ENCODE measurements at regions not wholly inside any gene's neighbourhood (a gene's known extent, or its start where the extent isn't known, plus 50 kb on each side); places are given as distances from the start of the nearest gene placed in this dataset.

DNA sequence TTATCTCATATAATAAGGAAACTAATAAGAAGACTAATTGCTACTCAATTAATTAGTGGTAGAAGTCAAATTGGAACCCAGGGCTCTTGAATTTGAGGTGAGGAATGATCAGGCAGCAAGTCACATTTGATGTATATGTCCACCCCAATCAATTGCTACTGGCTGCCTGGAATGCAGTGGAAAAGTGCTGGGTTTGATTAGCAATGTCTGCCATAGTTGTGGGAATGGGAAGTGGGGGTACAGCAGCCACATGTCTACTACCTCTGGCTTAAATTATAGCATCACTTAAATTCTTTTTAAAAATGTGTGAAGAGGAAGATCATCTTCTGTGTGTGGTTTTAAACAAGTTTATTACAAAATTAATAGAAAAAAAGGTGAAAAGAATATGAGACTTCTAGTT lies 50.8 kb upstream of the NAV2 start:
- DNase-seq: no peak

DNA sequence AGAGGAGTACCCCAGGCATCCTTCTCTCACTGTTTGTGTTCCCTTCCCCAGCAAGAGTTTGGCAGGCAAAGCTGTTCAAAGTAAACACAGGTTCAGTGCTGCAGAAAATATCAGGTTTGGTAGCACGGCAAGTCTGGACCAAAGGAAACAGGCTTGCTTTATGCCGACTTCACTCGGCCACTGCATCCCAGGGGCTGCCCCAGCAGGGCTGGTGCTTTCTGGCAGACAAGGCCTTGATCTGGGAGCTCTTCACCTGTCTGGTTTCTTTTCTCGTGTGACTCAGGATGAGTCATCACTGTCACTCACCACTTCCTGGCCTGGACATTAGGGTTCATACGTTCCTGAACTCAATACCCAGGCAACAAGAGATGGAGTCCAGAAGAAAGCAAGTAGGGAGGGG lies 52.6 kb upstream of the NAV2 start:
- DNase-seq: no peak

DNA sequence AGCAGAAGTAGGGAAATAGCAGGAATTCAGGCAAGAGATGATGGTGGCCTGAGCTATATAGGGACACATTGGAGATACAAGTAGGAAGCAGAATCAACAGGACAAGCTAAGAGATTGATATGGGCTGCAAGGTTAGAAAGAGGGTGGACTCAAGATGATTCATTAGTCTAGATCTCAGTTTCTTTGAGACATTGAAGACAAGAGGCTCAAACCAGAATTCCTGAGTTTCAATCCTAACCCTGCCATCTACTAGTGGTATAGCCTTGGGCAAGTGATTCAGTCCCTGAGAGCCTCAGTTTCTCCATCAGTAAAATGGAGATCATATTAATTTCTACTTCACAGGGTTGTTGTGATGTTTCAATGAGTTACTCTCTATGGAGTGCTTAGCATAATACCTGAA lies 53.1 kb upstream of the NAV2 start:
- DNase-seq: no peak

DNA sequence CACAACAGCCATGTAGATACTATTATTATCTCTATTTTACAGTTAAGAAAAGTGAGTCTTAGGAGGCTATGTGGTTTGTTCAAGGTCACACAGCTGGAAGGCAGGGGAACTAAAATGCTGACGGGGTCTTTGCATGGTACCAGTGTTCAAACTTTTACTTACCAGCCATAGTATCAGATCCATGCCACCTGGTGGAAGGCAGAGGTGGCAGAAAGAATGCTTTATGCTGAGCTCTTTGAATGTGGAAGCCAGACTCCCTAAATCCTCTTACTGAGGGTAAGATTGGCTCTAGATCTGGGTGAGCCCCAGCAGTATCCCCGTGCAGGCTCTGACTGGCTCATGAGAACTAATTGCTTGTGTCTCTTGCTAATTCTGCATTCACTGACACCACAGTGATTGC lies 54.3 kb upstream of the NAV2 start:
- no peak for DNase-seq

DNA sequence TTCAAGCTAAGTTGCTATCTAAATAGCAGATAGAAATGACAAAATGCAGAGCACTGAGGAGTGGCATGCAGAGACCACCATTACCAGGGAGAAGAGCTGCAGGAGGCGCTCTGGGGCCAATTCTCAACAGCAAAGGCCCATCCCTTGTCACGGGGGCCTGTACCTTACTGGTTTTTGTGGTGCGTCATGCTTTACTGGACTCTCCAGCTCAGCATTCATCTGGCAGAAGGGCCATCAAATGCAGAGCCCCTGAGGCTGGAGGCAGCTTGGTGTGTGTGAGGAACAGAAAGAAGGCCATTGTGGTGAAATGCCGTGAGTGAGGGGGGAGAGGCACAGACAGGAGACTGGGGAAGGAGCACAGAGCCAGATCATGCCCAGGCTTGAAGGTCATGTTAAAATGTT lies 56.5 kb upstream of the NAV2 start:
- no peak for DNase-seq

DNA sequence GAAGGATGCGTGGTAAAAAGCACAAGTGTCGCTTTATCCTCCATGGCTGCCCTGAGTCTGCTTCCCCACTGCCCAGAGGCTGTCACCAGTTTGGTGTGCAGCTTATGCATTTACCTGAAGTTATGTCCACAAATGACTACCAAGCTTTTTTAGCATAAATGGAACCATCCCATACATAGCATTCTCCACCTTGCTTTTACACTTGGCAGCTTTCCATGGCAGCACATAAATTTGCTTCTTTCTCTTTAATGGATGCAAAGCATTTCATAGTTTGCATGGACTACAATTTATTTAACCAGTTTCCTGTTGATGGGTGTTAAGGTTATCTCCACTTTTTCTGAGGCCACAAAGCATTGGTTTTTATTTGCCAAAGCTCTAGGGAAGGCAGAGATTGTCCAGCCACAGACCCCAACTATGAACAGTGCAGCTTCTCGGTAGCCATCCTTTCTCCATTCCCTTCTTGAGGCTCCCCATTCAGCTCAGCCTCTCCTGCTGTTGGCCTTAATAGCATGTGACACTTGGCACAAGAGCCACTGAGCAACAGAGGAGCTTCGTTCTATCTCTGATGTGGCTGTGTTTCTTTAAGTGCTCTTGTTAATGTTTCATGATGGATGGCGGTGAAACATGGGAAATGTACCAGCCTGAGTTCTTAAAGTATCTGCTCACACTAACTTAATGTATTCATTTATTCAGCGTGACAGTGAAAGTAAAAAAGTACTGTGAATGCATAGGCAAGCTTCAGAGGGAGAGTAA lies 59.8 kb upstream of the NAV2 start:
- DNase-seq: no peak

DNA sequence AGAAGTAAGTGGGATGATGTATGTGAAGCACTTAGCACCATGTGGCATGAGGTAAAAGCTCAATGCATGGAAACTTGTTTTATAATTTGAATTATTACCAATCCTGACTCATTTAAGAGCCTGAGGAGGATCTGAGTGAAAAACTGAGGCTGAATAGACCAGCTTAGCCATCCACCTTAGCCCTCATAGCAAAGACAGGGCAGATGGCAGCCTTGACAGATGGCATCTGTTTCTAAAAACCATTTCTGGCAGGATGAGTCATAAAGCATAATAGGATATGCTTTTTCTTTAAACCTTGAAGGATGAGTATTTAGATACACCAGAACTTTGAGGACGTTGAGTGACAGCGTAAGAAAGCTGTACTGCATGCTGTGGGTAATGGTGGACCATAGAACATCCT lies 61.0 kb upstream of the NAV2 start:
- no peak for DNase-seq

DNA sequence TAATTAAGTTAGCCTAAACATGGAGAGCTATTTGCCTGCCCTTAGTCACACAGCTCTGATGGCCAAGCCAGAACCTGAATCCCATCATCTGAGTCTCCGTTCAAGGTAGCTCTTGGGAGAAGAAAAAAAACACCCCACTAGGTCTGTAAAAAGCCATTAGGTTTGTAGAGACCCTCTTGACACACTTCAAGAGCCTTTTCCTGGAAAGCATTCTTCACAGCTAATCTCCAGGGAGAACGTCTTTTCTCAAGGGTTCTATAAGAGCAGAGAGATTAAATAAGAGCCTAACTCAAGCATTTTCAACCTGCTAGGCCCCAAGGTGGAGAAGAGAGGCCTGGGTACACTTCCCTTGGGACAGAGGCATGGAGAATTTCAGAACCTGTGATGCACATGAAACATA lies 61.6 kb upstream of the NAV2 start:
- DNase-seq: no peak

DNA sequence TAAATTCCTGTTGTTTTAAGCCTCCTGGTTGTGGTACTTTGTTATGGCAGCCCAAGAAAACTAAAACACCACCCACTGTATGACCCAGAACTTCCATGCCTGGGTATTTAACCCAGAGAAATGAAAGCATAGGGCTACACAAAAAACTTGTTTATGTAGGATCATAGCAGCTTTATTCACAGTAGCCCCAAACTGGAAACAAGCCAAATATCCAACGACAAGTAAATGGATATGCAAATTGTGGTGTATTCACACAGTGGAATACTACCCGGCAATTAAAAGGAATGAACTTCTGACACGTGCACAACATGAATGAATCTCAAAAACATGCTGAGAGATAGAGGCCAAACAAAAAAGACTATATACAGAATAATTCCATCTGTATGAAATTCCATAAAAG lies 62.2 kb upstream of the NAV2 start:
- DNase-seq: no peak

DNA sequence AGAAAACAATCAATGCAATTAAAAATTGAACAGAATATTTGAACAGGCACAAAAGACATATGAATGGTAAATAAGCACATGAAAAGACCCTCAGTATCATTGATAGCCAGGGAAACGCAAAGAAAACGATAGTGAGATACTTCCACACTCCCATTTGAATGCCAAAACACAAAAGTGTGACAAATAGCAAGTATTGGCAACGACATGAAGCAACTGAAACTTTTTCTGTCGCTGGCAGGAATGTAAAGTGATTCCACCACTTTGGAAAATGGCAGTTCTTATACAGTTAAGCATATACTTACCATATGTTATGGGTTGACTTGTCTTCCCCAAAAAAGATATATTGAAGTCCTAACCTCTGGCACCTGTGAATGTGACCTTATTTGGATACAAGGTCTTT lies 62.9 kb upstream of the NAV2 start:
- no peak for DNase-seq

DNA sequence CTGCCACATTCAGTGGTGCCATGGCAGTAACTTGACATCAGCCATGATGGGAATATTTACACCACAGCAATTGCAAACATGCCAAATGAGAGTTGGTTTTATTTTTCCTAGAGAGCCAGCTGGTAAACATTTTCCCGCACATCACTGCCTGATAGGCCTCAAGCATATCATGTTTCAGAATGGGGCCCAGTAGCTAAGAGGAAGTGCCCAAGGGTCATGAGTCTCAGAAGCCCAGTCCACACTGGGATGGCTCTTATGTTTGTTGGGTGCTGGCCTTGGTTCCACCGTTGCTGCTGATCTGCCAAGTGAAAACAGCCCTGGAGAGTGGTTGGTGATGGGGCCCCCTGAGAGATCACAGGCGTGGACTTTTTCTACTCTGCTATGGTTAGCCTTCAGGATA lies 64.3 kb upstream of the NAV2 start:
- no peak for DNase-seq

DNA sequence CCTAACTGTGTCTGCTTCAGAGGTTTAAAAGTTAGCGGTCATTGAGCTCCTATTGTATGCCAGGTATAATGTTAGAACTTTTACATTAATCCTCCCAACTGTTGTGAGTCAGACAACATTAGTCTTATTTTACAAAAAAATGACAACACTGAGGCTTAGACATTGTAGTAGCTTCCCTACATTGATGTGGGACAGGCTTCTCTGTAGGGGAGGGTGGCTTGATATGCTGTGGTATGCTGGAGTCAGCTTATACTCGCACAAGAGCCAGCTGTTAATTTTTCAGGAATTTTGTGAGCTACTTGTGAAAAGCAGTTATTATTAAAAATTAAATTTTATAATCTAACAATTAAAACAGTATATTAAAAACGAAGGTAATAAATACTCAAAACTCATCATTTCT lies 64.8 kb upstream of the NAV2 start:
- no peak for DNase-seq

DNA sequence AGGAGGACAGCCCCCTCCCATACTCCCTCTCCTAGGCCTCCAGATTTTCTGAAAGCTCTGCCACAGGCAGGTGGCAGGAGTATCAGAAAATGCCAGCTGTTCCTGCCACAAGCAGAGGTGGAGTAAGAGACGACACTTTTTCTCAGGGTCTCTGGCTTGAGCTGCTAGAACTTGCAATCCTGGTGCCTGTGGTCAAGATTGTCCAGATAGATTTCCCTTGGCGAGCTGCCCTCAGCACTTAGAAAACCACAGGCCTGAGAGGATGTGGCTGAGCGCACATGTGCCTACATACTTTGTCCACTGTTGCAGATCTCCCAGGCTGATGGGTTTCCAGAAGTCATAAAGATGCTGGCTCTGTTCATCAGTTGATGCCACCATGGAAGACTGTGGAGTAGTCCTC lies 65.7 kb upstream of the NAV2 start:
- DNase-seq: no peak

DNA sequence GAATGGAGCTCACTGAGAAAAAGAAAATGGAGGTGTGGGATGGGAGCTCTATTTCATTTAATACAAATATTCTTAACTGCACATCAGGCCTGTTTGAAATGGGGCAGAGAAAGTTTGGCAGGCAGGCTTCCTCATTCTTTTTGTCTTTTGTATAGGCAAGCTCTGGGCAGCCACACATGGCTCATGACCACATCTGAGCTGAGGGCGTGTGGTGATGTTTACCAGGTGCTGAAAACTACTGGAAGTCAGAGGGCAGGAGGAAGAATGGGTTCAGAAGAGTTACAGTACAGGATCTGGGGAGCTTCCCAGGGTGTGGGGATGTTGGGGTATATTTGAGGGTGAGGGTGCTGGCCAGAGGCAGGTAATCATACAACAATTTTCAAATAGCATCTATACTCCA lies 66.3 kb upstream of the NAV2 start:
- DNase-seq: no peak

DNA sequence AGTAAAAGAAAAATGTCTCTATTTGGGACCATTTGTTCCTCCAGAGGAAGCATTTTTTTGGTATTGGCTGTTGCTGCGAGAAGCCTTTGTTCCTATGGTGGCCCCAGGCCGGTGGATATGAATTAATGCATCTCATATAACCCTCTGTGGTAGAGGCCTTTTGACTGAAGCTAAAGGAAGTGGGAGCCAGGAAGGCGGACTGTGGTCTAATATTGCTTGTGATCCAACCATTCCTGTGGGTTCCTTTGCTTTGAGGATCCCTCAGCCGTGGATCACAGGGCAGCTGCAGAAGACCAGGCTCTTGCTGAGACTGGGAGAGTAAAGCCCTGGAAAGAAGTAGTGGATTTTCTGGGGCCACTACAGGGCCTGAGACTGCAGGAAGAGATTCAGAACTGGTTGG lies 68.3 kb upstream of the NAV2 start:
- no peak for DNase-seq

DNA sequence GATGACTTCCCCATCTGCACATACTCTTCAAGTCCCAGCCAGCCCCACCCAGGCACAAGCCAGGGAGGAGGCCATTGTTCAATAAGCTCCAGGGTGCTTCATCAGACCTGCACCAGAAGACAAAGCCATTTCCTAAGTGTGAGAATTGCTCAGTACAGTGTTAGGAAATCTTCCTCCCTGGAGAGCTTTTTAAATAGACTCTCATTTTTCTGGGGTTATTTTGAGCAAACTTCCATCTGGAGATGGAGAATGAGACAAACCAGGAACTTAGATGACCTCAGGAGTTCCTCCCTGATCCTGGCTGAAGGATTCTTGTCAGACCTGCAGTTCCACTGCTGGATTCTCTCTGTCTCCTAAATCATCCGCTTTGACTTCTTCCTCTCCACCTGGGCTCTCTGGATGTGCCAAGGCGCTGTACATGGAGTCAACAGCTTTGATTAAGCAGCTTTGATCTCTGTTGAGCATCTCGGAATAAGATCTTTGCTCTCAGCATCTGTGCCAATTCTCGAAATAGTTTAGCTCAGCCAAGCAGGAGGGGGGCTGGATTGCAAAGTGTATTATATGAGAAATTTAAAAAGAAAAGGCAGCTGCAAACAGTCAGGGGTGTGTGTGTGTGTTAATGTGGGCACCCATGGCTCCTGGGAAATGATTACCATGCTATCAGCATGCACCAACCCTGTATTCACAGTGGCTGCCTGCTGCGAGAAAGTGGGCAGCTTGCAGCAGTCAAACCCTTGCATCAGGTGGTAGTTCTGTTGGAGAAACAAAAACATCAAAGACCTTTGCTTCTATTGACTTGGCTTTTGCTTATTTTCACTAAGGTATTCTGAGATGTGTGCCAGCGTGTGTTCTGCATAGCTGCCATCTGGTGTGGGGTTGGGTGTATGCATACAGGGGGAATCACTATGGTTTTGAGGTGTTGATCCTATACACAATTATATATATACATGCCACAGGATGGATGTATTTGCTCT lies 70.2 kb upstream of the NAV2 start:
- DNase-seq: no peak

DNA sequence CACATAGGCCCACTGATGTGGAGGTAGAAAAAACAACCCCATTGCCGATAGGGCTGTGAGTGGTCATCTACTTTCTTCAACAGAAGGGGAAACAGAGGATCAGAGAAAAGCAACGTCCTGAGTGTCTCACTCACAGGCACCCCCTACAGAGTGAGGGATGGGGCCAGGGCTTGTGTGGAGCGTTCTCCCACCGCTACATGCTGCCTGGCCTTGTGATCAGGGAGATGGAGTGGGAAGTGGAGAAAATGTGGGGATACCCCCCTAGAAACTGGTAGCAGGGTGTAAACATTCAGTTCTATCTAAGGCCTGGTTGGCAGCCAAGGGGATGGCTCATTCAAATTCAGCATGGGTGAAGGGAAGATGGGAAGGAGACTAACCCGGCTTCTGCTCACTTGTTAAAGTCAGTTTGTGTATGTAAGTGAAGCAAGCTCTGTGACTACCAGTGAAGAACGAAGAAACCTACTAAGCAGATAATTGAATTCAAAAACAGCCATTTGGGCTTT lies 73.0 kb upstream of the NAV2 start:
- DNase-seq: no peak

DNA sequence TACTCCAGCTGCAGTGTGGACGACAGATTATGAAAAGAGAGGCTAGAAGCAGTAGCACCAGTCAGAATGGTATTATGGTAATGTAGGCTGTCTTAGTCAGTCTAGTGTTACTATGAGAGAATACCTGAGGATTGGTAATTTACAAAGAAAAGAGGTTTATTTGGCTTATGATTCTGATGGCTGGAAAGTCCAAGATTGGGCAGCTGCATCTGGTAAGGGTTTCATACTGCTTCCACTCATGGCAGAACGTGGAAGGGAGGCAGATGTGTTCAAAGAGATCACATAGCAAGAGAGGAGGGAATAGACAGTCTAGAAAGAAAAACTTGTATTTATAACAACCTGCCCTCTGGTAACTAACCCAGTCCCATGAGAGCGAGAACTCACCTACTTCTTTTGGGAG lies 77.3 kb upstream of the NAV2 start:
- no peak for DNase-seq

DNA sequence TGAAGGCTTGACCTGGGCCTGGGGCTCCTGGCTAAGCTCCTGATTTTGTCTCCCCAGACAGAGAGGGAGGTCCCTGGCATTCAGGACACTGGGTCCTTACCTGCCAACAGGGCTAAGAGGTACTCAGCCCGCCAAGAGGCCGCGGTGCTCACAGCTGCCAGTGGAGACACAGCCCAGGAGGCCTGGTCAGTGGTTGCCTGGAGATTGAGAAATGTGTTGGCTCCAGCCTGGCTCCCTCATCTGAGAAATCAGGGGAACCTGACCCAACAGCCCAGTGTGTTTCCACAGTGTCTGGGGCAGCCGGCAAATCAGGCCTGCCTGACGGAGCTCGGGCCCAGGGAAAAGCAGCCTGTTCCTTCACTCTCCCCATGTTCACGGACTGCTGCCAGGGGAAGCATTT lies 79.4 kb upstream of the NAV2 start:
- DNase-seq: no peak

DNA sequence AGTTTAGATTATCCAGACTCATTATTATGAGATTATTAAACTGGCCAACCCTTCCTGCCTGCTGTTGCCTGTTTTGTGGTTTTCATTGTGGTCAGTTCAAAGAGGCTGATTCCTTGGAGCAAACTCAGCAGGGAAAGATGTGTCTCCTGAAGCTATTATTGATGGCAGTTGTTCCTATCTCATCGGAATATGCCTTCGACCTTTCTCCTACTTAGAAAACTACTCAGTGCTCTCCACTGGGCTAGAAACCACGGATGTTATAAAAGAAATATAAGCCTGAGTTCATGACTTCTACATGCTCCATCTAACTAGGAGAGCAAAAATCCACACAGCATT lies 80.2 kb upstream of the NAV2 start:
- no peak for DNase-seq

DNA sequence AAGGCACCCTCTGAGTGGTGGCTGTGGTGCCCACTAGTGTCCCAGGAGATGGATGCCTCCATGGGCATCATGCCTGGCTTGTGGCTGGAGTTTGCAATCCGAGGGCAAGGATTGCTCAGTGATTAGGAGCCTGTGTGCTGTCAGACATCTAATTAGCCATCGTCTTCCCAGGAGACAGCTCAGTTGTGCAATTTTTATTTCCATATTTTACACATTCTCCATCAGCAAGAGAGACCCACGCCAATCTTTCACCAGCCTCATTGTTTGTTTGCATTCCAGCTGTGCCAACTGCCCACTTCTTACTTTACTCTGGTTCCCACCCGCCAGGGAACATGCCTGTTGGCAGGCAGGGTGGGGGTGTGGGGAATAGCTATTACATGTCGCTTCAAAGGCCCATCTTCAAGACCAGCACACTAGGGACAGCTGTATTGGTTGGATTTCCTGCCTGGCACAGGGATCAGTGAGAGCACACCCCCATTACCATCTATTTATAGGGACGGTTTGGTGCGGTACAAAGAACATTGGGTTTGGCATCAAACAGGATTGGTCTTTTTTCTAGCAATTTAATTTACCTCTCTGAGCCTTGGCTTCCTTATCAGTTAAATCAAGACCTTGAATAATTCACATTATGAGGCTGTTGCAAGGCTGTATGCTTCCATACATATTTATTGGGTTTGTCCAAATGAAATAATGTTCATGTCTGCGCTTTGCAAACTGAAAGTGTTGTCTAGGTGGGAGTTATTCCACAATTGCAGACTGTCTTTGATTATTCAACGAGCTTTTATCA lies 80.7 kb upstream of the NAV2 start:
- no peak for DNase-seq

DNA sequence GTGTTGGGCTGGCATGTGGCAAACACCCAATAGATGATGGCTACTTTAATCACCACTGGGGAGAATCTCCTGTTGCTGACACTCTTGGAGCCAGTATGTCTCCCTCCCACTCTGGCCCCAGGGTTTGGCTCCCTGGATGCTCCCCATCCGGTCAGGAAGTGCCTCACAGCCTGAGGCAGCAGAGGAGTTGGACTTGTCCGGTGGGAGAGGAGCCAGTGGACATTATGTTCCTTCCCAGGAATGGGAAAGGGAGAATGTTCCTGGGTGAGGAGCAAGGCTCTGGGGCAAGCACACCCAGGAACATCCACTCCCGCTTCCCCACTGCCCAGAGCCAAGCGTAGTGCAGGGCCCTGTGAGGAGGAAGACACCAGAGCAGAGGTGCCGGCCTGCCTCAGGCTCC lies 84.6 kb upstream of the NAV2 start:
- DNase-seq: no peak

DNA sequence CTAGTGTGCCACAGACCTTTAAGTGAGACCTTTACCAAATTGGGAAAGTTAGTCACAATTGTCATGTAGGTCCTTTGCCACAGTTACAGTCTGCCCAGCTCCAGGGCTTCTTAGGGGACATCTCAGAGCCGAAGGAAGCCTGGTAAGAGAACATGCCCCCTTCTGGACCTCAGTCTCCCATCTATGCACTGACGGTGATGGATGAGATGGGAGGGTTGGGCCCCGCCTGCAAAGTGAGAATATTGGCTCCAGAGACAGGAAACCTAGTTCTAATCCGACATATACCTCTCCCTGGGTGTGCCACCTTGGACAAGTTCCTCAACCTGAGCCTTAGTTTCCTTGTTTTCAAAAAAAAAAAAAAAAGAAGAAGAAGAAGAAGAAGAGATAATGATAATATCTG lies 85.1 kb upstream of the NAV2 start:
- DNase-seq: no peak

DNA sequence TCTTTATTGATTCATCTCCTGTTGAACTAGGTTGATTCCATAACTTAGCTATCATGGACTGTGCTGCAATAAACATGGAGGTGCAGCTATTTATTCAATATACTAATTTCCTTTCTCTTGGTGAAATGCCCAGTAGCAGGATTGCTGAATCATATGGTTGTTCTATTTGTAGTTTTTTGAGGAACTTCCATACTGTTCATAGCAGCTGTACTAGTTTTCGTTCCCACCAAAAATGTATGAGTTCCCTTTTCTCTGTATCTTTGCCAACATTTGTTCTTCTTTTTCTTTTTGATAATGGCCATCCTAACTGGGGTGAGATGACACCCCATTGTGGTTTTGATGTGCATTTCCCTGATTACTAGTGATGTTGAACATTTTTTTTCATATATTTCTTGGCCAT lies 87.2 kb upstream of the NAV2 start:
- DNase-seq: no peak
